COLO668 (cell line): ENCODE measurements at regions not wholly inside any gene's neighbourhood (a gene's known extent, or its start where the extent isn't known, plus 50 kb on each side); places are given as distances from the start of the nearest gene placed in this dataset.

Experiments used
- DNase-seq: peaks from one replicate; lab custom pipeline; 2025; ENCODE audit not compliant: unreplicated experiment; lab: John Stamatoyannopoulos, UW

- no peak for DNase-seq
Measured at GRCh38 chr18:30929718-30930117, 112.8 kb downstream of the DSC3 start.

GRCh38 chr18:30929065-30929464, 113.5 kb downstream of the DSC3 start:
- DNase-seq = no peak

GRCh38 chr18:30927517-30928075, 114.9 kb downstream of the DSC3 start:
- DNase-seq = no peak

- no peak for DNase-seq
Measured at GRCh38 chr18:30927042-30927441, 115.5 kb downstream of the DSC3 start.

- DNase-seq = no peak
Measured at GRCh38 chr18:30925795-30926194, 116.7 kb downstream of the DSC3 start.

- DNase-seq = no peak
Measured at GRCh38 chr18:30920757-30921156, 121.8 kb downstream of the DSC3 start.

GRCh38 chr18:30920351-30920750, 122.2 kb downstream of the DSC3 start:
- DNase-seq = no peak

GRCh38 chr18:30917651-30918050, 124.9 kb downstream of the DSC3 start:
- DNase-seq = no peak

GRCh38 chr18:30915336-30915988, 127.1 kb downstream of the DSC3 start:
- DNase-seq = no peak

GRCh38 chr18:30908381-30908780, 134.2 kb downstream of the DSC3 start:
- no peak for DNase-seq

GRCh38 chr18:30903566-30903965, 139.0 kb downstream of the DSC3 start:
- no peak for DNase-seq

GRCh38 chr18:30889519-30890301, 152.8 kb downstream of the DSC3 start:
- no peak for DNase-seq

GRCh38 chr18:30888344-30888743, 154.2 kb downstream of the DSC3 start:
- no peak for DNase-seq

- no peak for DNase-seq
Measured at GRCh38 chr18:30886998-30887397, 155.5 kb downstream of the DSC3 start.

- no peak for DNase-seq
Measured at GRCh38 chr18:30870466-30870865, 172.1 kb downstream of the DSC3 start.

GRCh38 chr18:30862900-30863299, 179.6 kb downstream of the DSC3 start:
- no peak for DNase-seq

- no peak for DNase-seq
Measured at GRCh38 chr18:30860741-30861140, 181.8 kb downstream of the DSC3 start.

- DNase-seq = no peak
Measured at GRCh38 chr18:30859036-30859435, 183.5 kb downstream of the DSC3 start.

GRCh38 chr18:30858560-30858959, 184.0 kb downstream of the DSC3 start:
- no peak for DNase-seq

GRCh38 chr18:30855762-30856161, 186.8 kb downstream of the DSC3 start:
- no peak for DNase-seq

- DNase-seq = no peak
Measured at GRCh38 chr18:30852980-30853379, 189.6 kb downstream of the DSC3 start.

- DNase-seq = no peak
Measured at GRCh38 chr18:30852541-30852940, 190.0 kb downstream of the DSC3 start.
